HepG2 (cell line): ENCODE measurements at regions not wholly inside any gene's neighbourhood (a gene's known extent, or its start where the extent isn't known, plus 50 kb on each side); places are given as distances from the start of the nearest gene placed in this dataset.

ENCODE experiments used
- ATAC-seq: fragments of 200-7000 bp; cut with Tn5 transposase; 3 replicates; pipeline ENCODE4 v1.9.1; 2020; ENCODE audit warnings: mild to moderate bottlenecking, moderate library complexity
- BruUV-seq: library from RNA; stranded (reverse); fragments of 400-500 nt; replicated peaks from 2 replicates; lab custom pipeline; 2021; lab: Mats Ljungman, UMichigan
- CTCF ChIA-PET: fragments of 300-600 bp; formaldehyde crosslinking; extraction: SDS; loops from one replicate; lab custom pipeline; 2021; ENCODE audit warnings: low total read pairs, inconsistent platforms, low intra/inter-chr PET ratio; lab: Yijun Ruan, JAX
- POLR2A ChIA-PET: fragments of 350-600 bp; sonication (Branson Sonifier 250); formaldehyde crosslinking; loops from one replicate; lab custom pipeline; 2020; ENCODE audit warnings: antibody characterized with exemption, inconsistent platforms; lab: Yijun Ruan, JAX
- DNase-seq: peaks from one replicate; pipeline ENCODE4 v3.0.0-alpha.2; 2015; ENCODE audit warnings: low spot score
- FAIRE-seq: peaks from 3 replicates; lab custom pipeline; 2011; peaks lifted over from hg19 to GRCh38; lab: Jason Lieb, UNC
- H2AFZ ChIP-seq: one replicate; pipeline ENCODE4 v1.6.1; 2011; ENCODE audit warnings: low read length, inconsistent platforms
- H3K27ac ChIP-seq: fragments of 300-600 bp; 3 replicates; pipeline ENCODE4 v1.8.0; 2011; ENCODE audit warnings: mixed run types, mild to moderate bottlenecking, mixed read lengths, low read length, inconsistent platforms; ENCODE audit not compliant: insufficient read depth; ENCODE audit errors: extremely low read length
- H3K27me3 ChIP-seq, 2 experiments: fragments of 200-600 bp in 1 of 2; 2 replicates in 1 of 2; 3 replicates in 1 of 2; pipeline versions ENCODE4 v1.6.0 to v1.8.0; 2011; ENCODE audit warnings: low read length in 2 of 2, mild to moderate bottlenecking in 2 of 2, moderate library complexity in 2 of 2, inconsistent platforms in 1 of 2; ENCODE audit not compliant: insufficient read depth in 2 of 2, control insufficient read depth in 1 of 2
- H3K36me3 ChIP-seq, 2 experiments: fragments of 200-600 bp in 1 of 2; replicated peaks in 1 of 2; 2 replicates in 1 of 2; 3 replicates in 1 of 2; pipeline versions ENCODE4 v1.5.1 to v1.8.0; 2011; ENCODE audit warnings: low read length in 2 of 2, inconsistent platforms in 1 of 2; ENCODE audit not compliant: insufficient read depth in 2 of 2, control insufficient read depth in 1 of 2
- H3K4me1 ChIP-seq: 2 replicates; pipeline ENCODE4 v1.5.1; 2012; ENCODE audit warnings: low read length, inconsistent platforms; ENCODE audit not compliant: insufficient read depth
- H3K4me2 ChIP-seq: 2 replicates; pipeline ENCODE4 v1.6.0; 2011; ENCODE audit warnings: low read depth, low read length, inconsistent platforms
- H3K4me3 ChIP-seq, 3 experiments: fragments of 200-600 bp in 1 of 3; sonication (generic), shearing (Covaris generic) in 1 of 3; replicated peaks in 1 of 3; 2 replicates each; pipeline ENCODE4 v1.5.1; 2011 to 2016; ENCODE audit warnings: low read length in 3 of 3, inconsistent platforms in 2 of 3, low read depth in 2 of 3, mild to moderate bottlenecking in 2 of 3, control low read depth in 1 of 3, mixed read lengths in 1 of 3; ENCODE audit not compliant: insufficient read depth in 1 of 3
- H3K79me2 ChIP-seq: one replicate; pipeline ENCODE4 v1.6.1; 2011; ENCODE audit warnings: low read length, inconsistent platforms; ENCODE audit not compliant: insufficient read depth
- H3K9ac ChIP-seq: 2 replicates; pipeline ENCODE4 v1.6.0; 2011; ENCODE audit warnings: mild to moderate bottlenecking, low read depth, low read length, inconsistent platforms; ENCODE audit not compliant: insufficient read depth
- H3K9me3 ChIP-seq: 2 replicates; pipeline ENCODE4 v1.5.1; 2012; ENCODE audit warnings: mild to moderate bottlenecking, low read length
- H4K20me1 ChIP-seq: 2 replicates; pipeline ENCODE4 v1.6.0; 2011; ENCODE audit warnings: inconsistent platforms, mild to moderate bottlenecking, low read length, moderate library complexity; ENCODE audit not compliant: insufficient read depth
- HDAC1 ChIP-seq: sonication (generic); formaldehyde crosslinking; IDR thresholded peaks from 2 replicates; pipeline ENCODE4 v1.5.1; 2020; ENCODE audit warnings: mild to moderate bottlenecking, missing genetic modification reagents
- HOXA7 ChIP-seq: sonication (generic); formaldehyde crosslinking; IDR thresholded peaks from 2 replicates; pipeline ENCODE4 v1.8.1; 2022; ENCODE audit warnings: mild to moderate bottlenecking, missing genetic modification reagents, moderate library complexity
- MEIS2 ChIP-seq: sonication (generic); formaldehyde crosslinking; IDR thresholded peaks from 2 replicates; pipeline ENCODE4 v1.9.0; 2021; ENCODE audit warnings: mild to moderate bottlenecking, missing genetic modification reagents
- MTA3 ChIP-seq: sonication (generic); formaldehyde crosslinking; IDR thresholded peaks from 2 replicates; pipeline ENCODE4 v1.4.0; 2020; ENCODE audit warnings: missing genetic modification reagents
- RNF219 ChIP-seq: sonication (generic); formaldehyde crosslinking; IDR thresholded peaks from 2 replicates; pipeline ENCODE4 v1.5.0; 2020; ENCODE audit warnings: mild to moderate bottlenecking, missing genetic modification reagents
- TBL1XR1 ChIP-seq: fragments of 150-350 bp; IDR thresholded peaks from 2 replicates; pipeline ENCODE4 v1.6.1; 2014; ENCODE audit warnings: borderline replicate concordance, low read length; ENCODE audit not compliant: partially characterized antibody
- UBTF ChIP-seq: sonication (generic); formaldehyde crosslinking; IDR thresholded peaks from 2 replicates; pipeline ENCODE4 v1.4.0; 2020; ENCODE audit warnings: mild to moderate bottlenecking, missing genetic modification reagents
- ZNF136 ChIP-seq: sonication (generic); formaldehyde crosslinking; IDR thresholded peaks from 2 replicates; pipeline ENCODE4 v1.8.1; 2022; ENCODE audit warnings: low read depth, mild to moderate bottlenecking, moderate library complexity, missing genetic modification reagents
- ZNF709 ChIP-seq: sonication (generic); formaldehyde crosslinking; IDR thresholded peaks from 2 replicates; pipeline ENCODE4 v1.5.0; 2020; ENCODE audit warnings: mild to moderate bottlenecking, missing genetic modification reagents
- ZNF775 ChIP-seq: sonication (generic); formaldehyde crosslinking; IDR thresholded peaks from 2 replicates; pipeline ENCODE4 v1.4.0; 2020; ENCODE audit warnings: missing genetic modification reagents, mild to moderate bottlenecking, moderate library complexity, borderline replicate concordance
- ZNF839 ChIP-seq: sonication (generic); formaldehyde crosslinking; IDR thresholded peaks from 2 replicates; pipeline ENCODE4 v1.4.0; 2020; ENCODE audit warnings: missing genetic modification reagents, mild to moderate bottlenecking, borderline replicate concordance
- WGBS: methylation state at CpG from one replicate; pipeline ENCODE4 v1.1.6; 2017; ENCODE audit warnings: low lambda C conversion rate; 5-methylcytosine and 5-hydroxymethylcytosine counted together
- in situ Hi-C: cut with HindIII; loops from 2 replicates; pipeline ENCODE4 v1.10.0; 2017; ENCODE audit warnings: low pct_unique_long_range_greater_than_20kb; ENCODE audit not compliant: extremely low pct_ligation_motif_present
- intact Hi-C: fragments of 100-400 bp; cut with micrococcal nuclease; formaldehyde crosslinking; loops from one replicate; pipeline ENCODE4 v1.10.0; 2022; ENCODE audit not compliant: unreplicated experiment
- TF ChIP-seq, protein P1 (sequence below): sonication (generic); formaldehyde crosslinking; IDR thresholded peaks from 2 replicates; pipeline ENCODE4 v1.4.0; 2020; ENCODE audit warnings: missing genetic modification reagents, mild to moderate bottlenecking, borderline replicate concordance
- TF ChIP-seq, protein P2 (sequence below): sonication (generic); formaldehyde crosslinking; IDR thresholded peaks from 2 replicates; pipeline ENCODE4 v1.4.0; 2020; ENCODE audit warnings: missing genetic modification reagents

DNA sequence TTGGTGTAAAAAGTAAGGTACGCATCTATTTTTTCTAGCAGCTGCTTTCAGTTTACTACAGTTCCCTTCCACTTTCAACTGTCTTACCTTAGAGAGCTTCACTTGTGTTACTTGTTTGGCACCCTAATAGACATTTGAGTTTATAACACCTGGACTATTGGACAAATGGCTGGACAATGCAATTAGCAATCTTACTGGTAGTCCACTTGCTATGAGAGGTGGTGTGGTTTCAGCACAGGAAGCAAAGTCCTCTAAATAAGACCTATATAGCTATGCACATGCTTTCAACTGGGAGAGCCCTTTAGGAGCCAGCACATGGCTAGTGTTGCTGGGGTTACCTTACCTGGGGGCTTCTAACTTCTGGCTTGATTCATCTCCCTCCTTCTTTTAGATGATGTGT is 119.6 kb upstream of the RANBP3L start:
- ATAC-seq (no peak), FAIRE-seq (no peak), DNase-seq (no peak)
- H3K4me1 ChIP-seq, result peaks cover 15% of the 10 kb centered on the region
- 100% methylated on average over 1 of the region's 1 CpG for WGBS
- CTCF ChIA-PET, result no interaction called here
- H3K36me3 ChIP-seq, result no peaks in the 10 kb centered on the region
- no peak overlapping the region for H3K27ac ChIP-seq
- intact Hi-C loops, result no loop called here
- no peaks in the 10 kb centered on the region for H4K20me1 ChIP-seq
- POLR2A ChIA-PET, result no interaction called here
- in situ Hi-C loops, result no loop called here
- no peak overlapping the region for H3K9ac ChIP-seq
- H3K4me2 ChIP-seq, result no peak overlapping the region
- H3K9me3 ChIP-seq, result no peaks in the 10 kb centered on the region
- H3K4me3 ChIP-seq, result no peak overlapping the region
- BruUV-seq, result no TSS peak
- no peaks in the 10 kb centered on the region; a peak in 1 of 5 replicates for H3K27me3 ChIP-seq
- H2AFZ ChIP-seq, result no peak overlapping the region
- no peaks in the 10 kb centered on the region for H3K79me2 ChIP-seq
- TF ChIP-seq UBTF (CRISPR knock-in tag), result no peak
- no peak for TF ChIP-seq ZNF709 (CRISPR knock-in tag)
- no peak for TF ChIP-seq MEIS2
- TF ChIP-seq HOXA7 (CRISPR knock-in tag), result no peak
- no peak for TF ChIP-seq MTA3 (CRISPR knock-in tag)
- TF ChIP-seq ZNF136 (CRISPR knock-in tag), result no peak
- no peak for TF ChIP-seq ZNF775
- TF ChIP-seq, protein P1, sequence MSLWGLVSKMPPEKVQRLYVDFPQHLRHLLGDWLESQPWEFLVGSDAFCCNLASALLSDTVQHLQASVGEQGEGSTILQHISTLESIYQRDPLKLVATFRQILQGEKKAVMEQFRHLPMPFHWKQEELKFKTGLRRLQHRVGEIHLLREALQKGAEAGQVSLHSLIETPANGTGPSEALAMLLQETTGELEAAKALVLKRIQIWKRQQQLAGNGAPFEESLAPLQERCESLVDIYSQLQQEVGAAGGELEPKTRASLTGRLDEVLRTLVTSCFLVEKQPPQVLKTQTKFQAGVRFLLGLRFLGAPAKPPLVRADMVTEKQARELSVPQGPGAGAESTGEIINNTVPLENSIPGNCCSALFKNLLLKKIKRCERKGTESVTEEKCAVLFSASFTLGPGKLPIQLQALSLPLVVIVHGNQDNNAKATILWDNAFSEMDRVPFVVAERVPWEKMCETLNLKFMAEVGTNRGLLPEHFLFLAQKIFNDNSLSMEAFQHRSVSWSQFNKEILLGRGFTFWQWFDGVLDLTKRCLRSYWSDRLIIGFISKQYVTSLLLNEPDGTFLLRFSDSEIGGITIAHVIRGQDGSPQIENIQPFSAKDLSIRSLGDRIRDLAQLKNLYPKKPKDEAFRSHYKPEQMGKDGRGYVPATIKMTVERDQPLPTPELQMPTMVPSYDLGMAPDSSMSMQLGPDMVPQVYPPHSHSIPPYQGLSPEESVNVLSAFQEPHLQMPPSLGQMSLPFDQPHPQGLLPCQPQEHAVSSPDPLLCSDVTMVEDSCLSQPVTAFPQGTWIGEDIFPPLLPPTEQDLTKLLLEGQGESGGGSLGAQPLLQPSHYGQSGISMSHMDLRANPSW, result no peak
- no peak for TF ChIP-seq HDAC1 (CRISPR knock-in tag)
- TF ChIP-seq, protein P2, sequence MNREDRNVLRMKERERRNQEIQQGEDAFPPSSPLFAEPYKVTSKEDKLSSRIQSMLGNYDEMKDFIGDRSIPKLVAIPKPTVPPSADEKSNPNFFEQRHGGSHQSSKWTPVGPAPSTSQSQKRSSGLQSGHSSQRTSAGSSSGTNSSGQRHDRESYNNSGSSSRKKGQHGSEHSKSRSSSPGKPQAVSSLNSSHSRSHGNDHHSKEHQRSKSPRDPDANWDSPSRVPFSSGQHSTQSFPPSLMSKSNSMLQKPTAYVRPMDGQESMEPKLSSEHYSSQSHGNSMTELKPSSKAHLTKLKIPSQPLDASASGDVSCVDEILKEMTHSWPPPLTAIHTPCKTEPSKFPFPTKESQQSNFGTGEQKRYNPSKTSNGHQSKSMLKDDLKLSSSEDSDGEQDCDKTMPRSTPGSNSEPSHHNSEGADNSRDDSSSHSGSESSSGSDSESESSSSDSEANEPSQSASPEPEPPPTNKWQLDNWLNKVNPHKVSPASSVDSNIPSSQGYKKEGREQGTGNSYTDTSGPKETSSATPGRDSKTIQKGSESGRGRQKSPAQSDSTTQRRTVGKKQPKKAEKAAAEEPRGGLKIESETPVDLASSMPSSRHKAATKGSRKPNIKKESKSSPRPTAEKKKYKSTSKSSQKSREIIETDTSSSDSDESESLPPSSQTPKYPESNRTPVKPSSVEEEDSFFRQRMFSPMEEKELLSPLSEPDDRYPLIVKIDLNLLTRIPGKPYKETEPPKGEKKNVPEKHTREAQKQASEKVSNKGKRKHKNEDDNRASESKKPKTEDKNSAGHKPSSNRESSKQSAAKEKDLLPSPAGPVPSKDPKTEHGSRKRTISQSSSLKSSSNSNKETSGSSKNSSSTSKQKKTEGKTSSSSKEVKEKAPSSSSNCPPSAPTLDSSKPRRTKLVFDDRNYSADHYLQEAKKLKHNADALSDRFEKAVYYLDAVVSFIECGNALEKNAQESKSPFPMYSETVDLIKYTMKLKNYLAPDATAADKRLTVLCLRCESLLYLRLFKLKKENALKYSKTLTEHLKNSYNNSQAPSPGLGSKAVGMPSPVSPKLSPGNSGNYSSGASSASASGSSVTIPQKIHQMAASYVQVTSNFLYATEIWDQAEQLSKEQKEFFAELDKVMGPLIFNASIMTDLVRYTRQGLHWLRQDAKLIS (CRISPR knock-in tag), result no peak
- TF ChIP-seq ZNF839 (CRISPR knock-in tag), result no peak
- TF ChIP-seq TBL1XR1, result no peak
- TF ChIP-seq RNF219 (CRISPR knock-in tag), result no peak
